Ishikawa (cell line): ENCODE measurements at regions not wholly inside any gene's neighbourhood (a gene's known extent, or its start where the extent isn't known, plus 50 kb on each side); places are given as distances from the start of the nearest gene placed in this dataset.

Experiments
- CEBPB ChIP-seq: IDR thresholded peaks from 2 replicates; pipeline ENCODE4 v1.6.1; 2012
- CREB1 ChIP-seq: IDR thresholded peaks from 2 replicates; pipeline ENCODE4 v1.6.1; 2012; ENCODE audit warnings: low read depth
- EGR1 ChIP-seq: IDR thresholded peaks from 2 replicates; pipeline ENCODE4 v1.6.1; 2012
- EP300 ChIP-seq: IDR thresholded peaks from 2 replicates; pipeline ENCODE4 v1.6.1; 2012; ENCODE audit warnings: borderline replicate concordance
- RAD21 ChIP-seq: IDR thresholded peaks from 2 replicates; pipeline ENCODE4 v1.6.1; 2012; ENCODE audit warnings: low read depth
- TCF12 ChIP-seq: IDR thresholded peaks from 2 replicates; pipeline ENCODE4 v1.6.1; 2012; ENCODE audit warnings: low read depth
- YY1 ChIP-seq: IDR thresholded peaks from 2 replicates; pipeline ENCODE4 v1.6.1; 2012; ENCODE audit warnings: low read depth

DNA sequence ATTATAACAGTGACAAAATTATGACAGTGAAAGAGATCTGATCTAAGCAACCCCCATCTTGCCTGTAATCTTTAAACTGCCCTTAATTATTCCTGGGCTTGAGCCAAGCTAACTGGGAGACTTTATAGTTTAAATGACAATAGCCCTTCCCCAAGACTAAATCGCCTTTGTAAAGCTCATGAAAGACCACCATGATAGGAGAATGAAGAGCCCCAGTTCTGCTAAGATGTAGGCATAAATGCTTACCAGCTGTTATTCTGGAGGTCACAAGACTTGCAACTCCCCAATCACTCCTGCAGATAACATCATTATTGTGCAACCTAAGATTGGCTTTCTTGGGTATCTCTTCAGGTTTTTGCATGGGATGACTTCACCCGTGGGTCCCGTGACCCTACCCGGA lies 599.7 kb downstream of the KCNH5 start:
- no peak for TF ChIP-seq TCF12
- no peak for TF ChIP-seq EP300
- no peak for TF ChIP-seq CEBPB
- no peak for TF ChIP-seq CREB1
- TF ChIP-seq EGR1 = no peak
- TF ChIP-seq YY1 = no peak
- no peak for TF ChIP-seq RAD21
